Stimulated activated naive CD8-positive, alpha-beta T cell treated with anti-CD3 and anti-CD28 coated beads, Interleukin-15, Interleukin-2, amounts not matched to agents 100 U/mL and 50 U/mL, for 24 hours (primary cell): ENCODE measurements at regions not wholly inside any gene's neighbourhood (a gene's known extent, or its start where the extent isn't known, plus 50 kb on each side); places are given as distances from the start of the nearest gene placed in this dataset.
"Not testable (repeated sequence)": the region's sequence is repeated elsewhere in the genome, so short reads cannot be mapped to it uniquely, and the experiment has no call there.

Experiments used
- ATAC-seq: fragments of 150-1000 bp; cut with Tn5 transposase; one replicate; pipeline ENCODE4 v1.10.0; 2021
- DNase-seq: peaks from one replicate; pipeline ENCODE4 v3.0.0; 2021

GRCh38 chr4:8735236-8736089 lies 136.2 kb downstream of the HMX1 start:
- no peak for DNase-seq
- ATAC-seq: no peak

GRCh38 chr4:8732681-8733243 lies 138.9 kb downstream of the HMX1 start:
- ATAC-seq: no peak

GRCh38 chr4:8732092-8732491 lies 139.5 kb downstream of the CPZ start:
- ATAC-seq (no peak), DNase-seq (no peak)

More at GRCh38 chr4:8732681-8733243, 138.9 kb downstream of the HMX1 start:
- DNase-seq: no peak

- ATAC-seq: no peak
- no peak for DNase-seq
Measured at GRCh38 chr4:8731364-8731763, 138.8 kb downstream of the CPZ start.

- DNase-seq (no peak), ATAC-seq (no peak)
Measured at GRCh38 chr4:8730681-8731080, 138.1 kb downstream of the CPZ start.

GRCh38 chr4:8730159-8730558 lies 137.6 kb downstream of the CPZ start:
- ATAC-seq (no peak), DNase-seq (no peak)

- DNase-seq: no peak
- no peak for ATAC-seq
Measured at GRCh38 chr4:8729408-8730149, 137.0 kb downstream of the CPZ start.

GRCh38 chr4:8728536-8729407 lies 136.2 kb downstream of the CPZ start:
- DNase-seq (no peak), ATAC-seq (no peak)

- ATAC-seq (peak; percentile 11), DNase-seq (no peak)
Measured at GRCh38 chr4:8727546-8728510, 135.3 kb downstream of the CPZ start.

- no peak for DNase-seq
- no peak for ATAC-seq
Measured at GRCh38 chr4:8727131-8727530, 134.6 kb downstream of the CPZ start.

GRCh38 chr4:8726344-8726851 lies 133.8 kb downstream of the CPZ start:
- ATAC-seq (no peak), DNase-seq (no peak)

GRCh38 chr4:8725845-8726244 lies 133.3 kb downstream of the CPZ start:
- DNase-seq (no peak), ATAC-seq (no peak)

- DNase-seq: no peak
- ATAC-seq: no peak
Measured at GRCh38 chr4:8725071-8725841, 132.7 kb downstream of the CPZ start.

GRCh38 chr4:8724436-8725070 lies 132.0 kb downstream of the CPZ start:
- no peak for DNase-seq
- no peak for ATAC-seq

- ATAC-seq (no peak), DNase-seq (no peak)
Measured at GRCh38 chr4:8723222-8723980, 130.8 kb downstream of the CPZ start.

- DNase-seq (no peak), ATAC-seq (no peak)
Measured at GRCh38 chr4:8722556-8722955, 130.0 kb downstream of the CPZ start.

GRCh38 chr4:8721621-8722020 lies 129.1 kb downstream of the CPZ start:
- no peak for ATAC-seq
- no peak for DNase-seq

- no peak for ATAC-seq
Measured at GRCh38 chr4:8719421-8719820, 126.9 kb downstream of the CPZ start.

GRCh38 chr4:8717470-8717869 lies 124.9 kb downstream of the CPZ start:
- not testable (repeated sequence) for DNase-seq, ATAC-seq

More at GRCh38 chr4:8719421-8719820, 126.9 kb downstream of the CPZ start:
- DNase-seq: no peak
